GM13976 (cell line): ENCODE measurements at regions not wholly inside any gene's neighbourhood (a gene's known extent, or its start where the extent isn't known, plus 50 kb on each side); places are given as distances from the start of the nearest gene placed in this dataset.

Experiments
- DNase-seq: peaks from one replicate; pipeline ENCODE4 v3.0.0; 2012; ENCODE audit warnings: low spot score
- CTCF ChIP-seq: IDR thresholded peaks from 2 replicates; pipeline ENCODE4 v1.5.1; 2012; ENCODE audit warnings: borderline replicate concordance, mild to moderate bottlenecking; ENCODE audit not compliant: insufficient read depth; ENCODE audit errors: extremely low read depth, missing control alignments, control extremely low read depth
- in situ Hi-C: fragments of 300-500 bp; cut with MboI; formaldehyde crosslinking; loops from one replicate; pipeline ENCODE4 v1.12.0; 2022; ENCODE audit warnings: low sequenced_read_pairs, mixed read lengths, inconsistent platforms; ENCODE audit not compliant: unreplicated experiment

GRCh38 chr7:24407965-24408364 lies 124.0 kb downstream of the NPY start:
- TF ChIP-seq CTCF: no peak
- in situ Hi-C loops: loop anchor here (25.0 kb wide), 2 partner anchors 254 to 679 kb away; no protein-coding TSS in a partner anchor
- DNase-seq: no peak

- in situ Hi-C loops: loop anchor here (25.0 kb wide), 2 partner anchors 253 to 678 kb away; no protein-coding TSS in a partner anchor
- no peak for DNase-seq
- no peak for TF ChIP-seq CTCF
These were observed 124.9 kb downstream of the NPY start for GRCh38 chr7:24408798-24409430.

- in situ Hi-C loops: loop anchor here (10.0 to 25.0 kb wide), 3 partner anchors 165 to 678 kb away; partner anchors contain the start of gene PALS2
- no peak for DNase-seq
- TF ChIP-seq CTCF: no peak
These were observed 125.5 kb downstream of the NPY start for GRCh38 chr7:24409431-24410024.

- no peak for TF ChIP-seq CTCF
- no peak for DNase-seq
- in situ Hi-C loops: loop anchor here (10.0 to 25.0 kb wide), 3 partner anchors 164 to 676 kb away; partner anchors contain the start of gene PALS2
These were observed 127.2 kb downstream of the NPY start for GRCh38 chr7:24411226-24411625.

- in situ Hi-C loops: loop anchor here (10.0 to 25.0 kb wide), 3 partner anchors 157 to 670 kb away; partner anchors contain the start of gene PALS2
- DNase-seq: no peak
- TF ChIP-seq CTCF: no peak
These were observed 133.6 kb downstream of the NPY start for GRCh38 chr7:24417526-24418120.

GRCh38 chr7:24419077-24419476 lies 135.1 kb downstream of the NPY start:
- in situ Hi-C loops: loop anchor here (10.0 to 25.0 kb wide), 3 partner anchors 156 to 668 kb away; partner anchors contain the start of gene PALS2
- no peak for TF ChIP-seq CTCF
- no peak for DNase-seq
